Hepatocyte (in vitro differentiated cells): ENCODE measurements at regions not wholly inside any gene's neighbourhood (a gene's known extent, or its start where the extent isn't known, plus 50 kb on each side); places are given as distances from the start of the nearest gene placed in this dataset.

Experiments
- DNase-seq: peaks from one replicate; pipeline ENCODE4 v3.0.0-alpha.2; 2016; ENCODE audit warnings: low spot score
- H2AFZ ChIP-seq: fragments of 200-600 bp; sonication (generic); 2 replicates; pipeline ENCODE4 v1.6.0; 2016; ENCODE audit warnings: antibody characterized with exemption, mild to moderate bottlenecking
- H3K27ac ChIP-seq: fragments of 200-600 bp; sonication (generic); 2 replicates; pipeline ENCODE4 v1.5.1; 2016; ENCODE audit warnings: mild to moderate bottlenecking
- H3K27me3 ChIP-seq: fragments of 200-600 bp; sonication (generic); 2 replicates; pipeline ENCODE4 v1.6.1; 2016
- H3K36me3 ChIP-seq: fragments of 200-600 bp; sonication (generic); replicated peaks from 2 replicates; pipeline ENCODE4 v1.5.1; 2016; ENCODE audit warnings: low read depth; ENCODE audit not compliant: insufficient read depth
- H3K4me1 ChIP-seq: fragments of 200-600 bp; sonication (generic); 2 replicates; pipeline ENCODE4 v1.5.1; 2016; ENCODE audit warnings: mild to moderate bottlenecking, moderate library complexity; ENCODE audit not compliant: insufficient read depth
- H3K4me2 ChIP-seq: fragments of 200-600 bp; sonication (generic); 2 replicates; pipeline ENCODE4 v1.6.0; 2016
- H3K4me3 ChIP-seq: fragments of 200-600 bp; sonication (generic); 2 replicates; pipeline ENCODE4 v1.5.1; 2016; ENCODE audit warnings: mild to moderate bottlenecking
- H3K79me2 ChIP-seq: fragments of 200-600 bp; sonication (generic); 2 replicates; pipeline ENCODE4 v1.6.0; 2017; ENCODE audit warnings: mild to moderate bottlenecking
- H3K9me2 ChIP-seq: fragments of 200-600 bp; sonication (generic); replicated peaks from 2 replicates; pipeline ENCODE4 v1.6.0; 2017; ENCODE audit warnings: mild to moderate bottlenecking; ENCODE audit not compliant: insufficient read depth
- H3K9me3 ChIP-seq: fragments of 200-600 bp; sonication (generic); 2 replicates; pipeline ENCODE4 v1.5.1; 2016; ENCODE audit warnings: low read depth, mild to moderate bottlenecking
- H4K20me1 ChIP-seq: fragments of 200-600 bp; sonication (generic); 2 replicates; pipeline ENCODE4 v1.6.0; 2016; ENCODE audit warnings: mild to moderate bottlenecking; ENCODE audit not compliant: insufficient read depth, poor library complexity, severe bottlenecking
- CTCF ChIP-seq: fragments of 200-600 bp; sonication (generic); IDR thresholded peaks from 2 replicates; pipeline ENCODE4 v1.5.1; 2016; ENCODE audit warnings: antibody characterized with exemption, mild to moderate bottlenecking; ENCODE audit not compliant: poor library complexity
- EZH2 ChIP-seq: fragments of 200-600 bp; sonication (generic); IDR thresholded peaks from 2 replicates; pipeline ENCODE4 v1.6.1; 2016; ENCODE audit warnings: antibody characterized with exemption, mild to moderate bottlenecking, borderline replicate concordance
- EZH2phosphoT487 ChIP-seq: fragments of 200-600 bp; sonication (generic); IDR thresholded peaks from one replicate; pipeline ENCODE4 v1.6.1; 2018; ENCODE audit warnings: antibody characterized with exemption, mild to moderate bottlenecking, low read depth, moderate library complexity; ENCODE audit not compliant: unreplicated experiment, severe bottlenecking
- WGBS: methylation state at CpG from one replicate; pipeline ENCODE4 v1.1.6; 2016; ENCODE audit warnings: low lambda C conversion rate; ENCODE audit errors: missing lambda C conversion rate; 5-methylcytosine and 5-hydroxymethylcytosine counted together

- H3K27ac ChIP-seq, result no peak overlapping the region
- H3K4me3 ChIP-seq, result no peak overlapping the region
- WGBS, result 76% methylated on average over 2 of the region's 2 CpGs
Observed at GRCh38 chr10:83953589-83953988, 185.7 kb upstream of the GHITM start.

GRCh38 chr10:83954193-83954799, 185.0 kb upstream of the GHITM start:
- H3K9me2 ChIP-seq, result no peaks in the 10 kb centered on the region
- no peaks in the 10 kb centered on the region for H3K36me3 ChIP-seq
- H3K4me2 ChIP-seq, result no peak overlapping the region
- H3K9me3 ChIP-seq, result no peaks in the 10 kb centered on the region
- H3K4me3 ChIP-seq, result no peak overlapping the region
- no peak for DNase-seq
- H3K27ac ChIP-seq, result no peak overlapping the region
- 51% methylated on average over 4 of the region's 4 CpGs for WGBS
- H3K4me1 ChIP-seq, result peaks cover 19% of the 10 kb centered on the region
- H2AFZ ChIP-seq, result no peak overlapping the region
- no peaks in the 10 kb centered on the region for H3K79me2 ChIP-seq
- no peaks in the 10 kb centered on the region for H4K20me1 ChIP-seq
- TF ChIP-seq EZH2, result no peak
- H3K27me3 ChIP-seq, result no peaks in the 10 kb centered on the region

More at GRCh38 chr10:83953589-83953988, 185.7 kb upstream of the GHITM start:
- H3K36me3 ChIP-seq, result no peaks in the 10 kb centered on the region
- peaks cover 19% of the 10 kb centered on the region for H3K4me1 ChIP-seq
- H4K20me1 ChIP-seq, result no peaks in the 10 kb centered on the region
- H3K79me2 ChIP-seq, result no peaks in the 10 kb centered on the region
- H3K27me3 ChIP-seq, result no peaks in the 10 kb centered on the region
- DNase-seq, result no peak
- no peaks in the 10 kb centered on the region for H3K9me3 ChIP-seq
- TF ChIP-seq EZH2 (no peak), EZH2phosphoT487 (no peak), CTCF (no peak)
- no peaks in the 10 kb centered on the region for H3K9me2 ChIP-seq
- no peak overlapping the region for H2AFZ ChIP-seq
- H3K4me2 ChIP-seq, result no peak overlapping the region

GRCh38 chr10:83955406-83955805, 183.9 kb upstream of the GHITM start:
- Histone ChIP-seq H3K79me2 (no peaks in the 10 kb centered on the region), H3K36me3 (no peaks in the 10 kb centered on the region), H3K4me3 (no peak overlapping the region), H3K4me1 (peaks cover 19% of the 10 kb centered on the region), H4K20me1 (no peaks in the 10 kb centered on the region), H3K27me3 (no peaks in the 10 kb centered on the region), H3K9me3 (no peaks in the 10 kb centered on the region), H3K4me2 (no peak overlapping the region), H2AFZ (no peak overlapping the region), H3K9me2 (no peaks in the 10 kb centered on the region), H3K27ac (no peak overlapping the region)
- WGBS, result 49% methylated on average over 2 of the region's 2 CpGs
- no peak for TF ChIP-seq EZH2
- TF ChIP-seq EZH2phosphoT487, result no peak
- no peak for TF ChIP-seq CTCF
- DNase-seq, result no peak

GRCh38 chr10:83957168-83957947, 182.0 kb upstream of the GHITM start:
- H3K27me3 ChIP-seq, result no peaks in the 10 kb centered on the region
- no peak overlapping the region for H3K4me2 ChIP-seq
- TF ChIP-seq EZH2phosphoT487 (no peak), EZH2 (no peak), CTCF (no peak)
- H4K20me1 ChIP-seq, result no peaks in the 10 kb centered on the region
- WGBS, result 72% methylated on average over 4 of the region's 4 CpGs
- H3K4me3 ChIP-seq, result no peak overlapping the region
- H3K9me3 ChIP-seq, result no peaks in the 10 kb centered on the region
- no peak for DNase-seq
- no peaks in the 10 kb centered on the region for H3K79me2 ChIP-seq
- H3K27ac ChIP-seq, result no peak overlapping the region
- no peaks in the 10 kb centered on the region for H3K36me3 ChIP-seq
- no peaks in the 10 kb centered on the region for H3K9me2 ChIP-seq
- H3K4me1 ChIP-seq, result peaks cover 15% of the 10 kb centered on the region
- no peak overlapping the region for H2AFZ ChIP-seq
